ENCODE measurements at regions not wholly inside any gene's neighbourhood (a gene's known extent, or its start where the extent isn't known, plus 50 kb on each side); places are given as distances from the start of the nearest gene placed in this dataset.

- no peak for DNase-seq (ENCODE audit: insufficient read length, low spot score)
- no peak for TF ChIP-seq PAX5 (IDR thresholded peaks at IDR 0.05; ENCODE audit: insufficient read depth, low read length, severe bottlenecking)
- TF ChIP-seq TAF1 (IDR thresholded peaks at IDR 0.05; ENCODE audit: low read depth, low read length): no peak
- no peak for TF ChIP-seq POLR2A (IDR thresholded peaks at IDR 0.05; ENCODE audit: low read depth, low read length)
- TF ChIP-seq POU2F2 (IDR thresholded peaks at IDR 0.05; ENCODE audit: low read depth, low read length): no peak
- TF ChIP-seq SPI1 (IDR thresholded peaks at IDR 0.05; ENCODE audit: low read depth, low read length): no peak
- no peak for TF ChIP-seq POLR2AphosphoS5 (IDR thresholded peaks at IDR 0.05; ENCODE audit: low read depth, low read length)
- FAIRE-seq: no peak
Measured at GRCh38 chr4:184320631-184321030, 103.0 kb upstream of the ENPP6 start.

- FAIRE-seq (peak; percentile 94), DNase-seq (ENCODE audit: insufficient read length, low spot score) (no peak)
- TF ChIP-seq POLR2AphosphoS5 (IDR thresholded peaks at IDR 0.05; ENCODE audit: low read depth, low read length) (no peak), POU2F2 (IDR thresholded peaks at IDR 0.05; ENCODE audit: low read depth, low read length) (no peak)
Measured at GRCh38 chr4:184318852-184319251, 101.2 kb upstream of the ENPP6 start.

- no peak for DNase-seq (ENCODE audit: insufficient read length, low spot score)
- FAIRE-seq: peak; percentile 20
- TF ChIP-seq POLR2AphosphoS5 (IDR thresholded peaks at IDR 0.05; ENCODE audit: low read depth, low read length): no peak
- 0 out of 2 replicates have a peak, but pooled peaks have one; percentile 44 for TF ChIP-seq POU2F2 (IDR thresholded peaks at IDR 0.05; ENCODE audit: low read depth, low read length)
- no peak for TF ChIP-seq SPI1 (IDR thresholded peaks at IDR 0.05; ENCODE audit: low read depth, low read length)
- TF ChIP-seq PAX5 (IDR thresholded peaks at IDR 0.05; ENCODE audit: insufficient read depth, low read length, severe bottlenecking): no peak
- no peak for TF ChIP-seq POLR2A (IDR thresholded peaks at IDR 0.05; ENCODE audit: low read depth, low read length)
- no peak for TF ChIP-seq TAF1 (IDR thresholded peaks at IDR 0.05; ENCODE audit: low read depth, low read length)
Measured at GRCh38 chr4:184317234-184317918, 99.7 kb upstream of the ENPP6 start.

- TF ChIP-seq SPI1 (IDR thresholded peaks at IDR 0.05; ENCODE audit: low read depth, low read length) (no peak), POLR2A (IDR thresholded peaks at IDR 0.05; ENCODE audit: low read depth, low read length) (no peak), POU2F2 (IDR thresholded peaks at IDR 0.05; ENCODE audit: low read depth, low read length) (no peak)
- DNase-seq (ENCODE audit: insufficient read length, low spot score) (no peak), FAIRE-seq (no peak)
Measured at GRCh38 chr4:184316821-184317220, 99.1 kb upstream of the ENPP6 start.

- DNase-seq (ENCODE audit: insufficient read length, low spot score): no peak
- peak; percentile 76 for FAIRE-seq
- TF ChIP-seq PAX5 (IDR thresholded peaks at IDR 0.05; ENCODE audit: insufficient read depth, low read length, severe bottlenecking) (no peak), POLR2AphosphoS5 (IDR thresholded peaks at IDR 0.05; ENCODE audit: low read depth, low read length) (no peak), POLR2A (IDR thresholded peaks at IDR 0.05; ENCODE audit: low read depth, low read length) (no peak), POU2F2 (IDR thresholded peaks at IDR 0.05; ENCODE audit: low read depth, low read length) (no peak)
Measured at GRCh38 chr4:184315675-184316359, 98.1 kb upstream of the ENPP6 start.

- FAIRE-seq (peak; percentile 98), DNase-seq (ENCODE audit: insufficient read length, low spot score) (peak; percentile 40)
- peak; percentile 84 for TF ChIP-seq TAF1 (IDR thresholded peaks at IDR 0.05; ENCODE audit: low read depth, low read length)
- peak; percentile 86 for TF ChIP-seq POLR2A (IDR thresholded peaks at IDR 0.05; ENCODE audit: low read depth, low read length)
- peak; percentile 93 for TF ChIP-seq POLR2AphosphoS5 (IDR thresholded peaks at IDR 0.05; ENCODE audit: low read depth, low read length)
- peak; percentile 96 for TF ChIP-seq SPI1 (IDR thresholded peaks at IDR 0.05; ENCODE audit: low read depth, low read length)
- TF ChIP-seq PAX5 (IDR thresholded peaks at IDR 0.05; ENCODE audit: insufficient read depth, low read length, severe bottlenecking): peak; percentile 80
- peak; percentile 93 for TF ChIP-seq POU2F2 (IDR thresholded peaks at IDR 0.05; ENCODE audit: low read depth, low read length)
Measured at GRCh38 chr4:184313702-184314659, 96.3 kb upstream of the ENPP6 start.

- FAIRE-seq (no peak), DNase-seq (ENCODE audit: insufficient read length, low spot score) (no peak)
- TF ChIP-seq POU2F2 (IDR thresholded peaks at IDR 0.05; ENCODE audit: low read depth, low read length) (0 out of 2 replicates have a peak, but pooled peaks have one; percentile 30), POLR2AphosphoS5 (IDR thresholded peaks at IDR 0.05; ENCODE audit: low read depth, low read length) (peak; percentile 60; the same call in 1 of the 2 replicates), POLR2A (IDR thresholded peaks at IDR 0.05; ENCODE audit: low read depth, low read length) (peak; percentile 60; the same call in 1 of the 2 replicates), TAF1 (IDR thresholded peaks at IDR 0.05; ENCODE audit: low read depth, low read length) (no peak), PAX5 (IDR thresholded peaks at IDR 0.05; ENCODE audit: insufficient read depth, low read length, severe bottlenecking) (no peak), SPI1 (IDR thresholded peaks at IDR 0.05; ENCODE audit: low read depth, low read length) (no peak)
Measured at GRCh38 chr4:184313058-184313581, 95.4 kb upstream of the ENPP6 start.

- TF ChIP-seq SPI1 (IDR thresholded peaks at IDR 0.05; ENCODE audit: low read depth, low read length) (no peak), TAF1 (IDR thresholded peaks at IDR 0.05; ENCODE audit: low read depth, low read length) (no peak), POLR2A (IDR thresholded peaks at IDR 0.05; ENCODE audit: low read depth, low read length) (peak; percentile 15; the same call in 1 of the 2 replicates), PAX5 (IDR thresholded peaks at IDR 0.05; ENCODE audit: insufficient read depth, low read length, severe bottlenecking) (no peak), POU2F2 (IDR thresholded peaks at IDR 0.05; ENCODE audit: low read depth, low read length) (0 out of 2 replicates have a peak, but pooled peaks have one; percentile 19), POLR2AphosphoS5 (IDR thresholded peaks at IDR 0.05; ENCODE audit: low read depth, low read length) (peak; percentile 7; the same call in 1 of the 2 replicates)
- FAIRE-seq: no peak
- DNase-seq (ENCODE audit: insufficient read length, low spot score): no peak
Measured at GRCh38 chr4:184312126-184312525, 94.5 kb upstream of the ENPP6 start.

Data from GM12891 (cell line).